GM12878 (cell line): ENCODE measurements at regions not wholly inside any gene's neighbourhood (a gene's known extent, or its start where the extent isn't known, plus 50 kb on each side); places are given as distances from the start of the nearest gene placed in this dataset.

Source experiments
- ATAC-seq: fragments of 200-7000 bp; cut with Tn5 transposase; 3 replicates; pipeline ENCODE4 v1.9.1; 2020; ENCODE audit warnings: mild to moderate bottlenecking, moderate library complexity
- BruUV-seq: library from RNA; stranded (reverse); fragments of 400-500 nt; replicated peaks from 2 replicates; lab custom pipeline; 2021; lab: Mats Ljungman, UMichigan
- CTCF ChIA-PET: fragments of 300-600 bp; sonication (Branson Sonifier 250); formaldehyde crosslinking; extraction: SDS; loops from one replicate; lab custom pipeline; 2021; ENCODE audit warnings: inconsistent platforms; lab: Yijun Ruan, JAX
- POLR2A ChIA-PET: fragments of 350-600 bp; formaldehyde crosslinking; extraction: SDS; loops from one replicate; lab custom pipeline; 2021; ENCODE audit warnings: inconsistent platforms; lab: Charles Lee
- RAD21 ChIA-PET: fragments of 300-600 bp; sonication (Branson Sonifier 250); formaldehyde crosslinking; loops from one replicate; lab custom pipeline; 2023; ENCODE audit warnings: antibody characterized with exemption; ENCODE audit not compliant: unreplicated experiment; lab: Charles Lee
- SMC1A ChIA-PET: fragments of 300-600 bp; sonication (Branson Sonifier 250); formaldehyde crosslinking; loops from one replicate; lab custom pipeline; 2023; ENCODE audit not compliant: unreplicated experiment, uncharacterized antibody; lab: Charles Lee
- DNase-seq: peaks from one replicate; pipeline ENCODE4 v3.0.0-alpha.2; 2011; ENCODE audit warnings: low read depth, low spot score
- FAIRE-seq: peaks from 3 replicates; lab custom pipeline; 2011; peaks lifted over from hg19 to GRCh38; lab: Jason Lieb, UNC
- H2AFZ ChIP-seq: 2 replicates; pipeline ENCODE4 v1.6.0; 2011; ENCODE audit warnings: low read depth, low read length, control low read depth; ENCODE audit not compliant: control insufficient read depth
- H3K27ac ChIP-seq: 2 replicates; pipeline ENCODE4 v1.5.1; 2011; ENCODE audit warnings: control low read depth; ENCODE audit not compliant: control insufficient read depth, insufficient read depth
- H3K27me3 ChIP-seq, 2 experiments: replicated peaks in 1 of 2; 2 replicates each; pipeline versions ENCODE4 v1.6.0 to v1.6.1; 2011; ENCODE audit warnings: low read length in 1 of 2; ENCODE audit not compliant: control insufficient read depth in 2 of 2, insufficient read depth in 2 of 2
- H3K36me3 ChIP-seq, 2 experiments: 2 replicates each; pipeline ENCODE4 v1.5.1; 2011; ENCODE audit warnings: low read length in 1 of 2; ENCODE audit not compliant: control insufficient read depth in 2 of 2, insufficient read depth in 2 of 2
- H3K4me1 ChIP-seq: 2 replicates; pipeline ENCODE4 v1.6.1; 2011; ENCODE audit warnings: mild to moderate bottlenecking, low read length, moderate library complexity, mixed read lengths; ENCODE audit not compliant: control insufficient read depth, insufficient read depth
- H3K4me2 ChIP-seq: 2 replicates; pipeline ENCODE4 v1.6.0; 2011; ENCODE audit warnings: control low read depth; ENCODE audit not compliant: control insufficient read depth, insufficient read depth
- H3K4me3 ChIP-seq: fragments of 200-600 bp; sonication (generic); 2 replicates; pipeline ENCODE4 v1.5.1; 2016
- H3K79me2 ChIP-seq: 2 replicates; pipeline ENCODE4 v1.6.0; 2011; ENCODE audit warnings: low read length; ENCODE audit not compliant: control insufficient read depth, insufficient read depth
- H3K9ac ChIP-seq: 2 replicates; pipeline ENCODE4 v1.8.0; 2011; ENCODE audit warnings: low read length, control low read depth, mixed read lengths; ENCODE audit not compliant: control insufficient read depth, insufficient read depth
- H3K9me3 ChIP-seq: replicated peaks from 3 replicates; pipeline ENCODE4 v1.5.1; 2011; ENCODE audit warnings: mild to moderate bottlenecking, low read length; ENCODE audit not compliant: control insufficient read depth, insufficient read depth
- H4K20me1 ChIP-seq: 2 replicates; pipeline ENCODE4 v1.6.0; 2011; ENCODE audit not compliant: control insufficient read depth, insufficient read depth
- CBX3 ChIP-seq: fragments of 200-600 bp; sonication (generic); IDR thresholded peaks from 2 replicates; pipeline ENCODE4 v1.6.1; 2016; ENCODE audit warnings: low read depth, borderline replicate concordance
- CREB1 ChIP-seq: IDR thresholded peaks from 2 replicates; pipeline ENCODE4 v1.6.1; 2012; ENCODE audit warnings: low read depth, mild to moderate bottlenecking, inconsistent platforms
- EP300 ChIP-seq, 2 experiments: fragments of 150-350 bp in 1 of 2; IDR thresholded peaks; 2 replicates each; pipeline ENCODE4 v1.6.1; 2011 to 2012; ENCODE audit warnings: low read depth in 2 of 2, low read length in 2 of 2, borderline replicate concordance in 1 of 2, improper control_type of control experiment in 1 of 2, inconsistent platforms in 1 of 2; ENCODE audit not compliant: control insufficient read depth in 1 of 2
- IRF4 ChIP-seq: IDR thresholded peaks from 2 replicates; pipeline ENCODE4 v1.6.1; 2011; ENCODE audit warnings: low read depth, low read length
- JUND ChIP-seq: IDR thresholded peaks from 2 replicates; pipeline ENCODE4 v1.6.1; 2012; ENCODE audit warnings: low read depth, mild to moderate bottlenecking, low read length, improper control_type of control experiment, moderate library complexity
- MTA3 ChIP-seq: IDR thresholded peaks from 2 replicates; pipeline ENCODE4 v1.6.1; 2012; ENCODE audit warnings: low read length, inconsistent platforms, borderline replicate concordance
- NKRF ChIP-seq: fragments of 450-650 bp; conservative IDR thresholded peaks from 2 replicates; pipeline ENCODE4 v1.6.1; 2017; ENCODE audit warnings: mild to moderate bottlenecking, moderate library complexity
- RUNX3 ChIP-seq: IDR thresholded peaks from 2 replicates; pipeline ENCODE4 v1.6.1; 2012; ENCODE audit warnings: low read length, inconsistent platforms
- SKIL ChIP-seq: fragments of 450-650 bp; IDR thresholded peaks from 2 replicates; pipeline ENCODE4 v1.6.1; 2017; ENCODE audit warnings: mild to moderate bottlenecking, low read depth, inconsistent platforms; ENCODE audit not compliant: poor library complexity, severe bottlenecking
- ZNF622 ChIP-seq: fragments of 450-650 bp; IDR thresholded peaks from 2 replicates; pipeline ENCODE4 v1.6.1; 2017; ENCODE audit warnings: mild to moderate bottlenecking, inconsistent platforms
- WGBS: methylation state at CpG from one replicate; pipeline ENCODE4 v1.1.6; 2016; ENCODE audit warnings: low lambda C conversion rate; ENCODE audit not compliant: insufficient replicate concordance, insufficient coverage; ENCODE audit errors: missing lambda C conversion rate; 5-methylcytosine and 5-hydroxymethylcytosine counted together
- in situ Hi-C: fragments of 300-500 bp; cut with MboI; formaldehyde crosslinking; loops from 9 replicates; pipeline ENCODE4 v1.14.3; 2018; ENCODE audit warnings: mixed read lengths
- intact Hi-C: fragments of 100-400 bp; cut with micrococcal nuclease; formaldehyde crosslinking; loops from one replicate; pipeline ENCODE4 v1.14.2; 2022; ENCODE audit not compliant: unreplicated experiment
- TF ChIP-seq, protein P1 (sequence below): IDR thresholded peaks from 2 replicates; pipeline ENCODE4 v1.6.1; 2011; ENCODE audit warnings: borderline replicate concordance, low read depth, mild to moderate bottlenecking, moderate library complexity, mixed read lengths, low read length; ENCODE audit not compliant: insufficient read depth; ENCODE audit errors: extremely low read length
- TF ChIP-seq, protein P2 (sequence below): fragments of 450-650 bp; IDR thresholded peaks from 2 replicates; pipeline ENCODE4 v1.6.1; 2017; ENCODE audit warnings: mild to moderate bottlenecking, moderate library complexity
- TF ChIP-seq, protein P3 (sequence below): IDR thresholded peaks from 2 replicates; pipeline ENCODE4 v1.6.1; 2011; ENCODE audit warnings: mild to moderate bottlenecking, low read depth, low read length, moderate library complexity; ENCODE audit not compliant: insufficient replicate concordance

DNA sequence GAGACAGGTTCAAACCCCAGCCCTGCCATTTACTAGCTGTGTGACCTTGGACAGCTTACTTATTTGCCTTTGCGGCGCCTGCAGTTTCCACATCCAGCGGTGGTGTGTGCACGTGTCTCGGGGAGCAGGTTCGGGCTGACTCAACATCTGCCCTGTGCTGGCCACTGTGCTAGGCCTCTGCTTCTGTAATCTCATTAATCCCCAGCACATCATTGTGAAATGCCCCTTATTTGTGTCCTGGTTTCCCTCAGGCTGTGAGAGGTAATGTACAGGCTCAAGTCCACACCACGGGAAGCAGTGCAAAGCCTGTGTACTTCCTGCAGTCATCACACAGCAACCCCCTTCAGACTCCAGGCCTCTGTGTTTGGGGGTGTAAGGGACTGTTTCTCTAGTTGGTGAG lies 285.7 kb downstream of the RPS24 start:
- ATAC-seq (no peak), DNase-seq (no peak), FAIRE-seq (no peak)
- ChIA-PET POLR2A (no interaction called here), SMC1A (no interaction called here), RAD21 (no interaction called here), CTCF (interaction anchor here (1.0 kb wide), 1 partner anchor 35 kb away, joined by 3 read pairs; no protein-coding TSS in a partner anchor)
- no peaks in the 10 kb centered on the region for H3K4me1 ChIP-seq
- in situ Hi-C loops: no loop called here
- no peaks in the 10 kb centered on the region for H3K9me3 ChIP-seq
- peaks cover 0 to 2% of the 10 kb centered on the region in 2 experiments; a peak in 1 of 4 replicates for H3K27me3 ChIP-seq
- H3K4me3 ChIP-seq: no peak overlapping the region
- H3K79me2 ChIP-seq: no peaks in the 10 kb centered on the region
- no peak overlapping the region for H3K27ac ChIP-seq
- 34% methylated on average over 7 of the region's 7 CpGs for WGBS
- BruUV-seq: no TSS peak
- intact Hi-C loops: no loop called here
- no peaks in the 10 kb centered on the region for H4K20me1 ChIP-seq
- no peak overlapping the region for H3K4me2 ChIP-seq
- H3K9ac ChIP-seq: no peak overlapping the region
- H3K36me3 ChIP-seq: no peaks in the 10 kb centered on the region
- H2AFZ ChIP-seq: no peak overlapping the region
- TF ChIP-seq IRF4 (no peak), EP300 (IDR thresholded peaks at IDR 0.05; ENCODE audit: borderline replicate concordance in 1 of 2, control insufficient read depth in 1 of 2, low read depth in 2 of 2, low read length in 2 of 2) (no peak), MTA3 (no peak), JUND (no peak), CBX3 (no peak), CREB1 (no peak), RUNX3 (no peak), ZNF622 (no peak), NKRF (no peak), SKIL (no peak)
- TF ChIP-seq, protein P1, sequence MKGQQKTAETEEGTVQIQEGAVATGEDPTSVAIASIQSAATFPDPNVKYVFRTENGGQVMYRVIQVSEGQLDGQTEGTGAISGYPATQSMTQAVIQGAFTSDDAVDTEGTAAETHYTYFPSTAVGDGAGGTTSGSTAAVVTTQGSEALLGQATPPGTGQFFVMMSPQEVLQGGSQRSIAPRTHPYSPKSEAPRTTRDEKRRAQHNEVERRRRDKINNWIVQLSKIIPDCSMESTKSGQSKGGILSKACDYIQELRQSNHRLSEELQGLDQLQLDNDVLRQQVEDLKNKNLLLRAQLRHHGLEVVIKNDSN: no peak
- TF ChIP-seq, protein P2, sequence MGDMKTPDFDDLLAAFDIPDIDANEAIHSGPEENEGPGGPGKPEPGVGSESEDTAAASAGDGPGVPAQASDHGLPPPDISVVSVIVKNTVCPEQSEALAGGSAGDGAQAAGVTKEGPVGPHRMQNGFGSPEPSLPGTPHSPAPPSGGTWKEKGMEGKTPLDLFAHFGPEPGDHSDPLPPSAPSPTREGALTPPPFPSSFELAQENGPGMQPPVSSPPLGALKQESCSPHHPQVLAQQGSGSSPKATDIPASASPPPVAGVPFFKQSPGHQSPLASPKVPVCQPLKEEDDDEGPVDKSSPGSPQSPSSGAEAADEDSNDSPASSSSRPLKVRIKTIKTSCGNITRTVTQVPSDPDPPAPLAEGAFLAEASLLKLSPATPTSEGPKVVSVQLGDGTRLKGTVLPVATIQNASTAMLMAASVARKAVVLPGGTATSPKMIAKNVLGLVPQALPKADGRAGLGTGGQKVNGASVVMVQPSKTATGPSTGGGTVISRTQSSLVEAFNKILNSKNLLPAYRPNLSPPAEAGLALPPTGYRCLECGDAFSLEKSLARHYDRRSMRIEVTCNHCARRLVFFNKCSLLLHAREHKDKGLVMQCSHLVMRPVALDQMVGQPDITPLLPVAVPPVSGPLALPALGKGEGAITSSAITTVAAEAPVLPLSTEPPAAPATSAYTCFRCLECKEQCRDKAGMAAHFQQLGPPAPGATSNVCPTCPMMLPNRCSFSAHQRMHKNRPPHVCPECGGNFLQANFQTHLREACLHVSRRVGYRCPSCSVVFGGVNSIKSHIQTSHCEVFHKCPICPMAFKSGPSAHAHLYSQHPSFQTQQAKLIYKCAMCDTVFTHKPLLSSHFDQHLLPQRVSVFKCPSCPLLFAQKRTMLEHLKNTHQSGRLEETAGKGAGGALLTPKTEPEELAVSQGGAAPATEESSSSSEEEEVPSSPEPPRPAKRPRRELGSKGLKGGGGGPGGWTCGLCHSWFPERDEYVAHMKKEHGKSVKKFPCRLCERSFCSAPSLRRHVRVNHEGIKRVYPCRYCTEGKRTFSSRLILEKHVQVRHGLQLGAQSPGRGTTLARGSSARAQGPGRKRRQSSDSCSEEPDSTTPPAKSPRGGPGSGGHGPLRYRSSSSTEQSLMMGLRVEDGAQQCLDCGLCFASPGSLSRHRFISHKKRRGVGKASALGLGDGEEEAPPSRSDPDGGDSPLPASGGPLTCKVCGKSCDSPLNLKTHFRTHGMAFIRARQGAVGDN: no peak
- TF ChIP-seq, protein P3, sequence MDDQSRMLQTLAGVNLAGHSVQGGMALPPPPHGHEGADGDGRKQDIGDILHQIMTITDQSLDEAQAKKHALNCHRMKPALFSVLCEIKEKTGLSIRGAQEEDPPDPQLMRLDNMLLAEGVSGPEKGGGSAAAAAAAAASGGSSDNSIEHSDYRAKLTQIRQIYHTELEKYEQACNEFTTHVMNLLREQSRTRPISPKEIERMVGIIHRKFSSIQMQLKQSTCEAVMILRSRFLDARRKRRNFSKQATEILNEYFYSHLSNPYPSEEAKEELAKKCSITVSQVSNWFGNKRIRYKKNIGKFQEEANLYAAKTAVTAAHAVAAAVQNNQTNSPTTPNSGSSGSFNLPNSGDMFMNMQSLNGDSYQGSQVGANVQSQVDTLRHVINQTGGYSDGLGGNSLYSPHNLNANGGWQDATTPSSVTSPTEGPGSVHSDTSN: no peak
